Fibroblast of lung (primary cell): ENCODE measurements at regions not wholly inside any gene's neighbourhood (a gene's known extent, or its start where the extent isn't known, plus 50 kb on each side); places are given as distances from the start of the nearest gene placed in this dataset.

Experiments
- DNase-seq, 2 donors: peaks; one replicate each; pipeline versions ENCODE4 v3.0.0 to v3.0.0-alpha.2; 2010; ENCODE audit warnings: low read depth in 2 of 2
- H2AFZ ChIP-seq: 2 replicates; pipeline ENCODE4 v1.5.1; 2012; ENCODE audit warnings: low read length, control low read depth, inconsistent platforms
- H3K27ac ChIP-seq: 2 replicates; pipeline ENCODE4 v1.5.1; 2011; ENCODE audit warnings: low read length, control low read depth; ENCODE audit not compliant: insufficient read depth
- H3K27me3 ChIP-seq: 2 replicates; pipeline ENCODE4 v1.5.1; 2011; ENCODE audit warnings: mild to moderate bottlenecking, low read length; ENCODE audit not compliant: control insufficient read depth, insufficient read depth
- H3K36me3 ChIP-seq: 2 replicates; pipeline ENCODE4 v1.5.1; 2011; ENCODE audit warnings: low read length; ENCODE audit not compliant: control insufficient read depth, insufficient read depth
- H3K4me1 ChIP-seq: 2 replicates; pipeline ENCODE4 v1.5.1; 2011; ENCODE audit warnings: low read length; ENCODE audit not compliant: control insufficient read depth, insufficient read depth; ENCODE audit errors: extremely low read depth
- H3K4me2 ChIP-seq: 2 replicates; pipeline ENCODE4 v1.5.1; 2011; ENCODE audit warnings: low read length, control low read depth; ENCODE audit not compliant: insufficient read depth; ENCODE audit errors: extremely low read depth
- H3K4me3 ChIP-seq, 4 experiments: fragments of 200-600 bp in 1 of 4; sonication (generic) in 1 of 4; replicated peaks in 1 of 4; 2 replicates each; pipeline ENCODE4 v1.5.1; 2011 to 2016; ENCODE audit warnings: low read length in 4 of 4, low read depth in 3 of 4, mild to moderate bottlenecking in 3 of 4, control low read depth in 2 of 4, inconsistent platforms in 1 of 4, mixed read lengths in 1 of 4; ENCODE audit not compliant: insufficient read depth in 1 of 4; ENCODE audit errors: control extremely low read depth in 1 of 4
- H3K79me2 ChIP-seq: 2 replicates; pipeline ENCODE4 v1.5.1; 2012; ENCODE audit warnings: mild to moderate bottlenecking, low read length, inconsistent platforms; ENCODE audit not compliant: control insufficient read depth, insufficient read depth
- H3K9ac ChIP-seq: 2 replicates; pipeline ENCODE4 v1.5.1; 2011; ENCODE audit warnings: mild to moderate bottlenecking, low read length, control low read depth; ENCODE audit not compliant: insufficient read depth
- H3K9me3 ChIP-seq: 2 replicates; pipeline ENCODE4 v1.5.1; 2012; ENCODE audit warnings: low read depth, low read length; ENCODE audit not compliant: control insufficient read depth, insufficient read depth
- H4K20me1 ChIP-seq: 2 replicates; pipeline ENCODE4 v1.5.1; 2011; ENCODE audit warnings: low read length; ENCODE audit not compliant: control insufficient read depth, insufficient read depth; ENCODE audit errors: extremely low read depth
- CTCF ChIP-seq, 2 donors: IDR thresholded peaks in 1 of 2; conservative IDR thresholded peaks in 1 of 2; 1 replicate in 1 of 2; 2 replicates in 1 of 2; pipeline ENCODE4 v1.5.1; 2011 to 2012; ENCODE audit warnings: low read length in 2 of 2, control low read depth in 1 of 2, inconsistent platforms in 1 of 2, low read depth in 1 of 2, mild to moderate bottlenecking in 1 of 2
- EZH2 ChIP-seq: IDR thresholded peaks from 2 replicates; pipeline ENCODE4 v1.5.1; 2012; ENCODE audit warnings: low read length, control low read depth, mild to moderate bottlenecking; ENCODE audit errors: missing control alignments

- Histone ChIP-seq H2AFZ (no peak overlapping the region), H3K27ac (no peak overlapping the region), H3K4me3 (no peak overlapping the region), H3K4me2 (no peak overlapping the region), H3K79me2 (no peaks in the 10 kb centered on the region), H3K9ac (no peak overlapping the region), H3K4me1 (no peaks in the 10 kb centered on the region), H3K9me3 (no peaks in the 10 kb centered on the region), H4K20me1 (no peaks in the 10 kb centered on the region), H3K27me3 (no peaks in the 10 kb centered on the region), H3K36me3 (no peaks in the 10 kb centered on the region)
- TF ChIP-seq CTCF (conservative IDR thresholded peaks at IDR 0.05 in 1 of 2, IDR thresholded peaks at IDR 0.05 in 1 of 2; ENCODE audit: low read depth in 1 of 2, low read length in 2 of 2) (no peak), EZH2 (no peak)
- no peak for DNase-seq
Measured at GRCh38 chr4:75126058-75126457, 193.1 kb downstream of the PARM1 start.

- Histone ChIP-seq H4K20me1 (no peaks in the 10 kb centered on the region), H3K4me1 (no peaks in the 10 kb centered on the region), H3K27ac (no peak overlapping the region), H3K79me2 (no peaks in the 10 kb centered on the region), H3K9ac (no peak overlapping the region), H3K9me3 (no peaks in the 10 kb centered on the region), H3K27me3 (no peaks in the 10 kb centered on the region), H3K4me3 (no peak overlapping the region), H3K4me2 (no peak overlapping the region), H2AFZ (no peak overlapping the region), H3K36me3 (no peaks in the 10 kb centered on the region)
- TF ChIP-seq EZH2, result no peak
- TF ChIP-seq CTCF (conservative IDR thresholded peaks at IDR 0.05 in 1 of 2, IDR thresholded peaks at IDR 0.05 in 1 of 2; ENCODE audit: low read depth in 1 of 2, low read length in 2 of 2), result no peak
- DNase-seq, result no peak
Measured at GRCh38 chr4:75122424-75123014, 189.6 kb downstream of the PARM1 start.

DNA sequence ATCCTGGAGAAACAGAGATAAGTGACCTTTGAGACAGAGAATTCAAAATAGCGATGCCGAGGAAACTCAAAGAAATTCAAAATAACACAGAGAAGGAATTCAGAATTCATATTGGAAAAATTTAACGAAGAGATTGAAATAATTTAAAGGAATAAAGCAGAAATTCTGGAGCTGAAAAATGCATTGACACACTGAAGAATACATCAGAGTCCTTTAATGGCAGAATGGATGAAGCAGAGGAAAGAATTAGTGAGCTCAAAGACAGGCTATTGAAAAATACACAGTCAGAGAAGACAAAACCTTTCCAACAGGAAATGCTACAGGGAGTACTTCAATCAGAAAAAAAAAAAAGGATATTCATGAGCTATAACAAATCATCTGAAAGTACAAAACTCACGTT is 185.8 kb downstream of the PARM1 start:
- H4K20me1 ChIP-seq, result no peaks in the 10 kb centered on the region
- H3K9ac ChIP-seq, result no peak overlapping the region
- no peak overlapping the region for H3K4me3 ChIP-seq
- H3K36me3 ChIP-seq, result no peaks in the 10 kb centered on the region
- H3K4me1 ChIP-seq, result no peaks in the 10 kb centered on the region
- no peaks in the 10 kb centered on the region for H3K79me2 ChIP-seq
- no peak for TF ChIP-seq CTCF (conservative IDR thresholded peaks at IDR 0.05 in 1 of 2, IDR thresholded peaks at IDR 0.05 in 1 of 2; ENCODE audit: low read depth in 1 of 2, low read length in 2 of 2)
- no peak for TF ChIP-seq EZH2
- no peak overlapping the region for H3K27ac ChIP-seq
- H3K27me3 ChIP-seq, result no peaks in the 10 kb centered on the region
- H3K4me2 ChIP-seq, result no peak overlapping the region
- DNase-seq, result no peak
- H3K9me3 ChIP-seq, result no peaks in the 10 kb centered on the region
- H2AFZ ChIP-seq, result no peak overlapping the region
